ENCODE measurements at regions not wholly inside any gene's neighbourhood (a gene's known extent, or its start where the extent isn't known, plus 50 kb on each side); places are given as distances from the start of the nearest gene placed in this dataset.

GRCh38 chr5:3311433-3311832 lies 284.2 kb upstream of the IRX1 start:
- TF ChIP-seq CTCF (conservative IDR thresholded peaks at IDR 0.05; ENCODE audit: low read length), result no peak
- no peak for TF ChIP-seq EZH2phosphoT487 (IDR thresholded peaks at IDR 0.05; ENCODE audit: borderline replicate concordance)

Data from Loucy (cell line).